Stimulated activated CD4-positive, alpha-beta T cell treated with anti-CD3 and anti-CD28 coated beads, Interleukin-15, amount 100 ng/mL, for 24 hours (primary cell): ENCODE measurements at regions not wholly inside any gene's neighbourhood (a gene's known extent, or its start where the extent isn't known, plus 50 kb on each side); places are given as distances from the start of the nearest gene placed in this dataset.

ENCODE experiments used
- DNase-seq: peaks from one replicate; pipeline ENCODE4 v3.0.0-alpha.2; 2020

DNA sequence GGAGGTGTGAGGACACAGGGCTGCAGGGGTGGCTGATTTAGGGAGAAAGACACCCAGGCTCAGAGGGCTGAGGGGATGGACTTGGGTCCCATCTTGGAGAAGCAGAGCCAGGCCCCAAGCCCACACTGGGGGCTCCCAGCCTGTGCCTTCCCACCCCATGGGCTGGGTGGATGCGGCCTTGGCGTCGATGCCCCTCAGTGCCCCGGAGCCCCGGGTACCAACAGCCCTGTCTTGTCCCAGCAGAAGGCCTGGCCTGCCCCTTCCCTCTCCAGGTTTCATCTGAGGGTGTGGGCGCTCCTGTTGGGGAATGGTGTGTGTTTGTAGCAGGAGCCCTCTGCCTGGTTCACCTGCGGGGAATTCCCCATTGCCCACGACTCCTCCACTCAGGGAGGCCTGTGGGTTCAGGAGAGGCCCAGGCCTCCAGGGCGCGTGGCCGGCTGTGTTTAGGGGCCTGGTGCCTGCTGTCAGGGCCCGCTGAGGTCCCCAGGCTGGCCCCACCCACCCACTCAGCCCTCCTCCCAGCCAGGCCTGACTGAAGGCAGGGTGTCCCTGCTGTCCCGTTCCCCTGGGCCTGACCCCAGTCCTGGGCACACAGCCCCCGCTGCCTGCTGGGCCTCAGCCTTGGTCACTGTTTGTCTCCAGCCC is 51.1 kb upstream of the BEGAIN start:
- no peak for DNase-seq

GRCh38 chr14:100639280-100639679 is 52.1 kb upstream of the BEGAIN start:
- no peak for DNase-seq

DNA sequence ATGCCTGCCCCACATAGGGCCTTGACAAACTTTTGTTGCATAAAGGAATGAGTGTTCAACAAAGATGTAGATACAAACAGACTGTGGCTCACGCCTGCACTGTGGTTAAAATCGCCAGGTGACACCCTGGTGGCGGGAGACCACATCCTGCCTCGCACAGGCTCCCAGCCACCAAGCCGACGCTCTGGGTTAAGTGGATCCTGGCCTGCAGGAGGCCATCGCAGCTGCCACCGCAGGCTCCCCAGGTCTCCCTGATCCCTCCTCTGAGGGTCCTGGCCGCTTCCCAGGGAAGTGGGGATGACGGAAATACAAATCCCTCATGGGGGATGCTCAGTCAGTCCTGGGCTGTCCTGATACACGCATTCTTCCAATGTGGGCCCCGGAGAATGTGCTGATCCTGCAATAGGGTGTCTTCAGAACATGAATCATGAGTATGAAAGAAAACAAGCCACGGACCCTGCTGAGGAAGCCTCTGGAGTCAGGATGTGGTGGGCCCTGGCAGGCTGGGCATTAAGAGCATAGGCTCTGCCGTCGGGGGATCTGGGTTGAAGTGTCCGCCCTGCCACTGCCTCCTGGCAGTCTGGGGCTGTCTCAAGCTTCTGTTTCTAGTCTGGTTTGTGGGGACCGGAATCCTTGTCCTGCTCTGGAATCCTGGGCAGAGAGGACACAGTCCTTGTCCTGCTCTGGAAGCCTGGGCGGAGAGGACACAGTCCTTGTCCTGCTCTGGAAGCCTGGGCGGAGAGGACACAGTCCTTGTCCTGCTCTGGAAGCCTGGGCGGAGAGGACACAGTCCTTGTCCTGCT is 53.5 kb upstream of the BEGAIN start:
- peak; percentile 84 for DNase-seq

DNA sequence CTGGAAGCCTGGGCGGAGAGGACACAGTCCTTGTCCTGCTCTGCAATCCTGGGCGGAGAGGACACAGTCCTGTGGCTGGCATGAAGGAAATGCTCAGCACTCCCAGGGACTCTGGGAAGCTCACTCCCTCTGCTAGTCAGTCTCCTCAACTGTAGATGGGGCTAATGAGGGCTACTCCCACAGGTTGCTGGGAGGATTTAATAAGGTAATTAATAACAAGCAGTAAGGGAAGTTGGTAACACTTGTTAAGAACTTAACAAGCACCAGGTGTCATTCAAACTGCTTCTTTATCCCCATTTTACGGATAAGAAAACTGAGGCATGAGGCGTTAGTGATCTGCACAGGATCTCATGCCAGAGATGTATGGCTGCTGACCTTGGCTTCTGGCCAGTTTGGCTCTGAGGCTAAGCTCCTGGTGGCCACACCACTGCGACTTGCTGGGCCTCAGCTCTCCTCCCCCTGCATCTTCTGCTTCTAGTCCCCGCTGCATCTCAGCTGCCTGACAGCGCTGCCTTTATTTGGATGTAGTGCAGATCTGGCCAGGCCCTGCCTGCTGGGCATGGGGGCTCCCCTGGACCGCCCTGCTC is 54.1 kb upstream of the BEGAIN start:
- DNase-seq: no peak

DNA sequence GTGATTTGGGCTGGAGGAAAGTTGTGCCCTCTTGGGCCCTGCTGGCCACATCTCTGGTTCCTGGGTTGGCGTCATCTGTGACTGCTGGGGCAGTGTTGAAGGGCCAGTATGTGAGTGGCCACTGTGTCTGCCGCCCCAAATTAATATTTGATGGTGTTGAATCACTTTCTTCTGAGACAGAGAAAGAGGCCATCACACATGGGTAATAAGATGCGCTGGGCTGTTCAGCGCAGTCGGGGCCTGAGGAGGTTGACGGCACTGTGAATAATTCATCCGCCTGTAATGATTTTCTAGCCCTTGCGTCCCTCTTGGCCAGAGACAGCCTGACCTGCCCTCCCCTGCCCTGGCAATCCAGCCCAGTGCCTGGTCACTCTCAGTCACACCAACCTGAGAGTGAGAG is 56.2 kb upstream of the BEGAIN start:
- DNase-seq: no peak

DNA sequence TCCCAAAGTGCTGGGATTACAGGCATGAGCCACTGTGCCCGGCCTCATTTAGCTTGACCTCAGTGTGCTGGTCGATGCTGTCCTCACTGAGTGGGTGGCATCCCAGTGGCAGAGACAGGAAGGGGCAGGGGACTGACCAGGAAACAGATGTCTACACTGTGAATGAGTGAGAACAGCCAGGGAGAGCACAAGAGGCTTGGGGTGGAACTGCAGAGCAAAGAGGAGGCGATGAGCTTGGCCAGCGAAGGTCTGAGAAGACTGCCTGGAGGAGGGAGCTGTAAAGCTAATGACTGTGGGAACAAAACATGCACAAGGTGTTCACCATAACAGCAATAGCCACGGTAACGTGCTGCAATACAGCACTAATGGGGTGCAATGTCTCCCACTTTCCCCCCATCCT is 57.2 kb upstream of the BEGAIN start:
- no peak for DNase-seq

GRCh38 chr14:100644784-100645183 is 57.6 kb upstream of the BEGAIN start:
- no peak for DNase-seq

- DNase-seq: peak; percentile 95
Measured at GRCh38 chr14:100645196-100645981, 58.2 kb upstream of the BEGAIN start.

DNA sequence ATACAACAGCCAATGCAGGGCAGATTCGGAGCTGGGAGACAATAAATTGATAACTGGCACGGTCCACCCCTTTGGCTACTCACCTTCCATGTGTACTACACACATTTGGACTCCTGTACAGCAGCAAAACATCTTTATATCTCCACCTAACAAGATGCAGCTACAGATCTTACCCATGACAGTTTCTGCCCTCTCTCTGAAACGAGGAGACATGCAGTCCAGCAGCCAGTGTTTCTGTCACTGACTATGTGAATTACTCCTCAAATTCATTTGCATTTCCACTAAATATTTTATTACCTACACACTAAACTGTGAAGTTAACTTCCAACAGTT is 58.7 kb upstream of the BEGAIN start:
- DNase-seq: no peak

DNA sequence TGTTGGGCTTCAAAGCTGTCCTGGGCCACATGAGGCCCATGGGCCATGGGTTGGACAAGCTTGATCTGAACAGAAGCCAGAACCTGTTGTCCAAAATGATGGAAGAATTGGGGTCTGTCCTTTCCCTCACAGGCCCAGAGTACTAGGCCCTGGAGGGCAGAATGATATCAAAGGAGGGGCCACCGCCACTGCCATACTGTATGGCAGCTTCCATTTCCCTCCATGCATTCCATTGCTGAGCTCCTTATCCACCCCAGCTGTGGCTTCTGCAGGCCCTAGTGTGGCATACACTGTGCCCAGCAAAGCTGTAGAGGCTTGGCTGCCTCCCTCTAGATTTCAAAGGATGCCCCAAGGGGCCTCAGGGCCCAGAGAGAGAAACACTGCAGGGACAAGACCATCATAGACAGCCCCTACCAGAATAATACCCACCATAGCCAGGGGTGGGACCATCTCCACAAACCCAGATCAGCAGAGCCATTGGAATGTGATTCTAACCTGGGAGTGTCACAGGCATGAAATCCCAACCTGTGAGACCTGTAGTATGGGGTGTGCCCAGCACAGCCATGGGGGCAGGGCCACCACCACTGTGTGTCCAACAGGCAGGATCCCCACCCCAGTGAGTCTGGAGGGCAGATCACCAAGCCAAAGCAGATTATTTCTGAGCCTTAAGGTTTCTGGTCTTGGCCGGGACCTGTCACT is 61.4 kb upstream of the BEGAIN start:
- no peak for DNase-seq

- DNase-seq: no peak
Measured at GRCh38 chr14:100649173-100649519, 61.9 kb upstream of the BEGAIN start.

DNA sequence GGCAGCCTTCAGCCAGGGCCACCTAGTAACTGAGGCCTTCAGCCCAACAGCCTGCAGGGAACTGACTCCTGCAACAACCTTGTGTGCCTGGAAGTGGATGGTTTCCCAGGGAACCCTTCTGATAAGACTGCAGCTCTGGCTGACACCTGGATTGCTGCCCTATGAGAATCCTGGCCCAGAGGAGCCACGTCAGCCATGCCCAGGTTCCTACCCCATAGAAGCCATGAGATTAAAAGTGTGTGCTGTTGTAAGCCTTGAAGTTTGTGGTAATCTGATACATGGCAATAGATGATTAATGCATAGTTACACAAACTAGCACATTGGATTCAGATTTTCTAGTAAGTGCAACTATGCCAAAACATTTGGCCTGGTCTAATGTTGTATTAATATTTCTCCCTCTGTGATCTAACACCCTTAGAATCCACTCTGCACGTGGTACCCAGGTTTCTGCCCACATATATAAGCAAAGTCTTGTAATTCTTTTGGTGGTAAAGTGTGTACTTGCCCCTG is 64.8 kb upstream of the BEGAIN start:
- no peak for DNase-seq

DNA sequence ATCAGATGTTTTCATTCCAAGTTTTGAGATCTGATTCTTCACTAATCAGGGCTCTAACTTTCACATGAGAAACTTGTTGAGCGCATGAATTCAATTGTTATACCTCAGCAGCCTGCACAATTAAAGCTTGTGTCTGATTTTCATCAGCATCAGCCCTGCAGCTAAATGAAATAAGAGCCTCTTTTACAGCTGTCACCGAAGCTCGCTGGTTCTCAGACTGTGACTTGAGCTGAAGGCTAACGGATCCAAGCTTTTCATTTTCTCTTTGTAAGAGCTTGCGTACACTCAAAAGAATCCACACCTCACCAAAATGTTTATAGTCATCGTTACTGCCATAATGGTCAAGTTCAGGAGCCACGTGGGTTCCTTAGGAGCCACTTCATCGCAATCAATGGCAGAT is 65.5 kb upstream of the BEGAIN start:
- DNase-seq: no peak

GRCh38 chr14:100653409-100653808 is 66.2 kb upstream of the BEGAIN start:
- peak; percentile 54 for DNase-seq

DNA sequence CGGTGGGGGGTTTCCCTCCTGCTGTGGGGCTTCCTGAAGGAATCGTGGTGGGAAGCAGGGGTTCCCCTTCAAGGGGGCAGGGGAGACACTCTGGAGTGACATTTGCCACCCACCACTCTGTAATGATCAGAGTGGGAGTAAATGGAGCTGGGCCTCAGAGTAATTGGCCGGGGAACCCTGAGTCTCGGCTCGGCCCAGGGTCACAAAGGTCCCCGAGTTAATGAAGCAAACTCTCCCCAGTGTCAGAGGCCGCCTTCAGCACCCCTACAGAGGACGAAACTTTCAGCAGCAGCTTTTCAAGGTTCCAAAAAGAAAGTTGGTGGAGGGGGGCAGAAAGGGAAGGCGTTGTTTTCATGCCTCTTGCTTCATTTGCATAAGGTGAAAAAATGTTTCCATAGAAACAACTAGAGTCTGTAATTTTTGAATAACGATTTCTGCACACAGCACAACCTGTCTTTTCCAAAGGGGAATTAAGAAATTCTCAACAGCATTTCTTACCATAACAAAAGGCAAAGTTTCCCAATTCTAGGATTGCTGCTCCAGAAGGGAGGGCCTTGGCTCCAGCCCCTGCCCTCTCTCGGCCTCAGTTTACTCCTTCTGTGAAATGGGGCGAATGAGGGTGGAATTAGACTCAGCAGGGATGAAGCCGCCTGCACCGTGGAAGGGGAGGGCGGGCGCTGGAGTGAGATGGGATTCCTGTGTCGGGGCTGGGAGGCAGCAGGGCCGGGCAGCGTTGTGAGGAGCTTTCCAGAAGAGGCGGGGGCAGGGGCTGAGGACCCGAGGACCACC is 67.0 kb upstream of the BEGAIN start:
- no peak for DNase-seq

GRCh38 chr14:100654814-100655740 is 67.9 kb upstream of the BEGAIN start:
- DNase-seq: peak; percentile 60

- DNase-seq: no peak
Measured at GRCh38 chr14:100655741-100656085, 68.5 kb upstream of the BEGAIN start.

DNA sequence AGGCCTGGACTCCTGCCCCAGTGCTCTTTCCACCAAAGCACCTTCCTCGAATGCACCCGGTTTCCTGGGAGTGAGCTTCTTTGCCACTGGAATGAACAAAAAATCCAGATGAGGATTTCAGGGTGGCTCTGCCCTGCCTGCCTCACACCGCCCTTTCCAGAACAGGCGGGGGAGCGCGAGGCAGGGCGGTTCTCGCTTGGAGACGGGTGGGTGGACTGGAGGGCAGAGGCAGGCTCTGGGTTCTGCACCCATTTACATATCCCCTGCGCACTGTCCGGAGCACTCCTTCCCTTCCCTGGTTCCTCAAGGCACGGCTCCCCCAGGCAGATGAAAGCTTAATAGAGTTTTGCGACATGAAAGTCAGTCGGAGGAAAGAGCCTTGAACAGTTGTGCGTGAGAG is 69.7 kb upstream of the DLK1 start:
- DNase-seq: no peak

DNA sequence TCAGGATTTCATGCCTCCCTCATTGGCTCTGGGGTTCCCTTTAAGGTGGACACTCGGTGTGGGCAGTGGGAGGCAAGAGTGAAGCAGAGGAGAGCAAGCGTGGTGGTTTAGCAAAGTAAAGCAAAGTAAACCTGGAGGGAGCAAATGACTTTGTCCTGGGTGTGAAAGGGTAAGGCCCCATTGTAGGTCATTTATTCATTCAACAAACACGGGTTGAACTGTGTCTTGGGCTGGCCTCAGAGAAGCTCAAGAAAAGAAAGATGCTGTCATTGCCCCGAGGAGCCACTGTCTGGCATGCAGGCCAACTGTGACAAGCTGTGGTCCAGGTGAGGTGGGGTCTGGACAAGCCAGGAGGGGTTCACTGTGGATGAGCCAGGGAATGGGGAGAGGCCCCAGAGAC is 68.9 kb upstream of the DLK1 start:
- DNase-seq: no peak

- no peak for DNase-seq
Measured at GRCh38 chr14:100658181-100658886, 68.4 kb upstream of the DLK1 start.
